Smooth muscle cell (in vitro differentiated cells): ENCODE measurements at regions not wholly inside any gene's neighbourhood (a gene's known extent, or its start where the extent isn't known, plus 50 kb on each side); places are given as distances from the start of the nearest gene placed in this dataset.

Experiments used
- DNase-seq: peaks from one replicate; lab custom pipeline; 2025; ENCODE audit not compliant: unreplicated experiment; lab: John Stamatoyannopoulos, UW
- H2AFZ ChIP-seq: fragments of 200-600 bp; sonication (generic); 2 replicates; pipeline ENCODE4 v1.6.0; 2016; ENCODE audit warnings: antibody characterized with exemption, low read depth, mild to moderate bottlenecking
- H3F3A ChIP-seq: fragments of 200-600 bp; sonication (generic); 2 replicates; pipeline ENCODE4 v1.6.0; 2017; ENCODE audit warnings: antibody characterized with exemption, low read depth
- H3K27ac ChIP-seq: fragments of 200-600 bp; sonication (generic); 2 replicates; pipeline ENCODE4 v1.5.1; 2016; ENCODE audit warnings: low read depth, mild to moderate bottlenecking
- H3K27me3 ChIP-seq: fragments of 200-600 bp; sonication (generic); 2 replicates; pipeline ENCODE4 v1.6.1; 2016; ENCODE audit warnings: low read depth, mild to moderate bottlenecking
- H3K36me3 ChIP-seq: fragments of 200-600 bp; sonication (generic); 2 replicates; pipeline ENCODE4 v1.5.1; 2016; ENCODE audit warnings: low read depth
- H3K4me1 ChIP-seq: fragments of 200-600 bp; sonication (generic); 2 replicates; pipeline ENCODE4 v1.5.1; 2016; ENCODE audit warnings: low read depth
- H3K4me2 ChIP-seq: fragments of 200-600 bp; sonication (generic); 2 replicates; pipeline ENCODE4 v1.6.0; 2016; ENCODE audit warnings: mild to moderate bottlenecking
- H3K4me3 ChIP-seq: fragments of 200-600 bp; sonication (generic); 2 replicates; pipeline ENCODE4 v1.5.1; 2016; ENCODE audit warnings: mild to moderate bottlenecking
- H3K79me2 ChIP-seq: fragments of 200-600 bp; sonication (generic); 2 replicates; pipeline ENCODE4 v1.6.0; 2016; ENCODE audit warnings: low read depth, mild to moderate bottlenecking
- H3K9ac ChIP-seq: fragments of 200-600 bp; sonication (generic); 2 replicates; pipeline ENCODE4 v1.6.0; 2016; ENCODE audit warnings: low read depth
- H3K9me3 ChIP-seq: fragments of 200-600 bp; sonication (generic); replicated peaks from 2 replicates; pipeline ENCODE4 v1.5.1; 2016; ENCODE audit warnings: low read depth
- H4K20me1 ChIP-seq: fragments of 200-600 bp; sonication (generic); 2 replicates; pipeline ENCODE4 v1.6.0; 2016; ENCODE audit warnings: low read depth
- WGBS: methylation state at CpG from one replicate; pipeline ENCODE4 v1.1.7; 2016; ENCODE audit warnings: low lambda C conversion rate; 5-methylcytosine and 5-hydroxymethylcytosine counted together
- TF ChIP-seq, protein P1 (sequence below): fragments of 200-600 bp; sonication (generic); IDR thresholded peaks from 2 replicates; pipeline ENCODE4 v1.5.1; 2017; ENCODE audit warnings: borderline replicate concordance, mild to moderate bottlenecking, antibody characterized with exemption; ENCODE audit not compliant: insufficient read depth, poor library complexity, severe bottlenecking

DNA sequence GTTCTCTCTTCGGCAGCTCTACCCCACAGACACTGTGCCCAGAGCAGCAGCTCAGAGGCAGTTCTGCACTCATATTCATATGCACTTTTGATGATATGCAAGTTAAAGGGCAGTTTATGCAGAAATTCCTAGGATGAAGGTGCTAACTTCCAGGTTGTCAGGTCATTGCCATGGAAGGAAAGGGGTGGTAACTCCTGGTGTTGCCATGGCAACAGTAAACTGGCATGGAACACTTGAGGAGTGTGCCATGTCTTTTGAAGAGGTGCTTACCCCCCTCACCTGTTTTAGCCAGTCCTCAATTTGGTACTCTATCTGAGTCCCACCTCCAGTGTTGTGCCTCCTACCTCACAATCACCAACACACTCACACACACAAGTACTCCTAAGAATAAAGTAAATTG is 539.4 kb upstream of the BTBD3 start:
- Histone ChIP-seq H4K20me1 (no peaks in the 10 kb centered on the region), H3K27ac (no peak overlapping the region)
- no peak for DNase-seq

DNA sequence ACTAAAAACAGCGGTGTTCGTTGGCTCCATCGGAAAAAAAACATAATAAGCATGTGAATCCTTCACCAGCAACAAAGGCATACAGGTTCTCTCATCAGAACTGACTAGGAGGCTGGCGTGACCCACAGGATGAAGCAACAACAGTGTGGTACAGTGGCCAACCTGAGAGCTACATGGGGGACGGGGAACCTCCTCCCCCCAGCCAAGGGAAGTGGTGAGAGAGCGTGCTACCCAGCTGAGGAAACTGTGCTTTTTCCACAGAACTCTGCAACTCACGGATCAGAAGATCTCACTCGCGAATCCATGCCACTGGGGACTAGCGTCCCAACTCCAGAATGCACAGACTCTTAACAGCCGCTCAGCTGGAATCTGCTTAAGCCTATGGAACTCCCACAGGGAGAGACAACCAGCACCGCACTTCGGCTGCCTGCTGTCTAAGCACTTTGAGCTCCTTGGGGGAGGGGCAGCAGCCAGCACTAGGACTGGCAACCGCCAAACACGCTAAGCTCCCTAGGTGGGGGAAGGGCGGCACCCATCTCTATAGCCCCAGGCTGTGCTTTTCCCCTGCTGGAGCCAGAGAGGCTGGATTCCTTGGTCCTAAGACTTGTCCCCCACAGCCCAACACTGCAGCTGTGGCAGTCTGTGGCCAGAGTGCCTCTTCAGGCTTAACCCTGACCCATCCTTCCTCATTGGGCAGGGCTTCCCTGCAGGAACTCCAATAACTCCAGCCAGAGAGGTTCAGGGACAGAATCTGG is 538.3 kb upstream of the BTBD3 start:
- Histone ChIP-seq H3K79me2 (no peaks in the 10 kb centered on the region), H3K27me3 (no peaks in the 10 kb centered on the region), H3K4me1 (peaks cover 38% of the 10 kb centered on the region), H3K36me3 (no peaks in the 10 kb centered on the region), H3K27ac (peak overlapping the region; percentile 81), H3K9ac (peak overlapping the region; percentile 23), H3K9me3 (no peaks in the 10 kb centered on the region), H4K20me1 (no peaks in the 10 kb centered on the region), H2AFZ (peak overlapping the region; percentile 88), H3F3A (no peaks in the 10 kb centered on the region), H3K4me2 (peak overlapping the region; percentile 84), H3K4me3 (peak overlapping the region; percentile 27)
- TF ChIP-seq, protein P1, sequence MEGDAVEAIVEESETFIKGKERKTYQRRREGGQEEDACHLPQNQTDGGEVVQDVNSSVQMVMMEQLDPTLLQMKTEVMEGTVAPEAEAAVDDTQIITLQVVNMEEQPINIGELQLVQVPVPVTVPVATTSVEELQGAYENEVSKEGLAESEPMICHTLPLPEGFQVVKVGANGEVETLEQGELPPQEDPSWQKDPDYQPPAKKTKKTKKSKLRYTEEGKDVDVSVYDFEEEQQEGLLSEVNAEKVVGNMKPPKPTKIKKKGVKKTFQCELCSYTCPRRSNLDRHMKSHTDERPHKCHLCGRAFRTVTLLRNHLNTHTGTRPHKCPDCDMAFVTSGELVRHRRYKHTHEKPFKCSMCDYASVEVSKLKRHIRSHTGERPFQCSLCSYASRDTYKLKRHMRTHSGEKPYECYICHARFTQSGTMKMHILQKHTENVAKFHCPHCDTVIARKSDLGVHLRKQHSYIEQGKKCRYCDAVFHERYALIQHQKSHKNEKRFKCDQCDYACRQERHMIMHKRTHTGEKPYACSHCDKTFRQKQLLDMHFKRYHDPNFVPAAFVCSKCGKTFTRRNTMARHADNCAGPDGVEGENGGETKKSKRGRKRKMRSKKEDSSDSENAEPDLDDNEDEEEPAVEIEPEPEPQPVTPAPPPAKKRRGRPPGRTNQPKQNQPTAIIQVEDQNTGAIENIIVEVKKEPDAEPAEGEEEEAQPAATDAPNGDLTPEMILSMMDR: no peak
- WGBS: 19% methylated on average over 16 of the region's 16 CpGs
- peak; percentile 33 for DNase-seq

More for the DNA sequence above, 539.4 kb upstream of the BTBD3 start:
- Histone ChIP-seq H3K9me3 (no peaks in the 10 kb centered on the region), H3K4me3 (no peak overlapping the region), H3K36me3 (no peaks in the 10 kb centered on the region), H2AFZ (no peak overlapping the region), H3K4me2 (no peak overlapping the region), H3K27me3 (no peaks in the 10 kb centered on the region), H3F3A (no peaks in the 10 kb centered on the region), H3K79me2 (no peaks in the 10 kb centered on the region), H3K9ac (no peak overlapping the region), H3K4me1 (peaks cover 46% of the 10 kb centered on the region)
- WGBS: 100% methylated on average over 1 of the region's 1 CpG
- TF ChIP-seq, protein P1: no peak

DNA sequence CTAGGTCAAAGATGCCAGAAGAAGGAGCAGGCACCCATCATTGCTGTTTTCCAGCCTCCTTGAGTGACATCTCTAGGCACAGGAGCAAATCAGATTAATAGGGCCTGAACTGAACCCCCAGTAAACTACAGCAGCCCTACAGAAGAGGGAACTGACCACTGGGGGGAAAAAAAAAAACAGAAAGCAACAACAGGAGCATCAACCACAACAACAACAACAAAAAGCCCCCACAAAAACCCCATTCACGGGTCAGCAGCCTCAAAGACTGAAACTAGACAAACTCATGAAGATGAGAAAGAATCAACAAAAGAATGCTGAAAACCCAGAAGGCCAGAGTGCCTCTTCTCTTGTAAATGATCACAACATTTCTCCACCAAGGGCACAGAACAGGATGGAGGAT is 537.4 kb upstream of the BTBD3 start:
- TF ChIP-seq, protein P1: no peak
- Histone ChIP-seq H3K9me3 (no peaks in the 10 kb centered on the region), H2AFZ (no peak overlapping the region), H4K20me1 (no peaks in the 10 kb centered on the region), H3K27me3 (no peaks in the 10 kb centered on the region), H3K4me1 (peaks cover 32% of the 10 kb centered on the region), H3K4me3 (no peak overlapping the region), H3K4me2 (peak overlapping the region; percentile 84), H3K79me2 (no peaks in the 10 kb centered on the region), H3K27ac (peak overlapping the region; percentile 81), H3K9ac (no peak overlapping the region), H3F3A (no peaks in the 10 kb centered on the region), H3K36me3 (no peaks in the 10 kb centered on the region)
- no peak for DNase-seq
- WGBS: 63% methylated on average over 1 of the region's 1 CpG
